ENCODE measurements at regions not wholly inside any gene's neighbourhood (a gene's known extent, or its start where the extent isn't known, plus 50 kb on each side); places are given as distances from the start of the nearest gene placed in this dataset.

- H4K5ac ChIP-seq (ENCODE audit: insufficient read length, low read depth, low read length): no peak overlapping the region
- Mint-ChIP-seq H3K4me1 (peaks cover 5 to 6% of the 10 kb centered on the region in 2 experiments; a peak in 2 of 4 replicates), H3K27me3 (ENCODE audit: low read depth) (no peaks in the 10 kb centered on the region), H3K27ac (no peak overlapping the region), H3K36me3 (ENCODE audit: insufficient read depth in 1 of 3, low read depth in 3 of 3) (peaks cover 0 to 5% (median 1%) of the 10 kb centered on the region in 3 experiments; a peak in 4 of 7 replicates), H3K9me3 (peaks cover 2 to 4% of the 10 kb centered on the region in 2 experiments), H3K4me3 (no peak overlapping the region)
- H3K56ac ChIP-seq (ENCODE audit: insufficient read length, low read depth, low read length): no peak overlapping the region
- no peak for DNase-seq
- no peaks in the 10 kb centered on the region for H3K79me1 ChIP-seq (ENCODE audit: insufficient read depth, low read depth, low read length, poor library complexity, severe bottlenecking)
- H2BK15ac ChIP-seq (ENCODE audit: low read depth, low read length): no peak overlapping the region
- H2BK12ac ChIP-seq (ENCODE audit: insufficient read length, low read depth, low read length): no peak overlapping the region
- no peak overlapping the region for H3K9ac ChIP-seq (ENCODE audit: extremely low read depth, insufficient read length, low read length)
- H3K4ac ChIP-seq (ENCODE audit: low read depth, low read length): no peak overlapping the region
- H3K4me2 ChIP-seq (ENCODE audit: insufficient read depth, insufficient read length, low read length): no peak overlapping the region
- H4K91ac ChIP-seq (ENCODE audit: insufficient read length, low read depth, low read length): no peak overlapping the region
- H2AK5ac ChIP-seq (ENCODE audit: insufficient read length, low read length): no peak overlapping the region
- H3K27ac ChIP-seq (ENCODE audit: insufficient read length, low read depth, low read length): no peak overlapping the region
- no peak overlapping the region for H3K14ac ChIP-seq (ENCODE audit: insufficient read depth, low read length)
- no peak overlapping the region for H3T11ph ChIP-seq (ENCODE audit: low read length)
- H4K20me1 ChIP-seq (ENCODE audit: control insufficient read depth, insufficient read depth, insufficient read length): no peaks in the 10 kb centered on the region
- no peak for TF ChIP-seq CTCF (conservative IDR thresholded peaks at IDR 0.05)
- H4K8ac ChIP-seq (replicated peaks; ENCODE audit: insufficient read length, low read depth, low read length): no peak overlapping the region
- H2AFZ ChIP-seq (ENCODE audit: low read length): no peak overlapping the region
- no peaks in the 10 kb centered on the region for H3K4me1 ChIP-seq (ENCODE audit: insufficient read depth, low read length)
- no CpG with 5 or more reads among the region's 9 CpGs for WGBS (ENCODE audit: extremely low coverage, insufficient read length, low lambda C conversion rate)
- no peak overlapping the region for H3K23ac ChIP-seq (ENCODE audit: insufficient read length, low read depth, low read length)
- H3K27me3 ChIP-seq (ENCODE audit: insufficient read depth, low read length): no peaks in the 10 kb centered on the region
- no peaks in the 10 kb centered on the region for H3K79me2 ChIP-seq (ENCODE audit: insufficient read depth, low read length)
- H3K23me2 ChIP-seq (ENCODE audit: insufficient read length, low read depth, low read length, poor library complexity, severe bottlenecking): no peaks in the 10 kb centered on the region
- H3K18ac ChIP-seq (ENCODE audit: insufficient read length, low read depth, low read length): no peak overlapping the region
- no peaks in the 10 kb centered on the region for H3K9me3 ChIP-seq (ENCODE audit: control insufficient read depth, low read depth, low read length)
- H2BK120ac ChIP-seq (ENCODE audit: low read depth, low read length, poor library complexity, severe bottlenecking): no peak overlapping the region
- H2BK20ac ChIP-seq (ENCODE audit: low read depth, low read length, poor library complexity, severe bottlenecking): no peak overlapping the region
- no peak overlapping the region for H2BK5ac ChIP-seq (ENCODE audit: insufficient read length, low read length)
These were observed 221.7 kb upstream of the SH3BP4 start for GRCh38 chr2:234730066-234730640.
